K562 (cell line): ENCODE measurements at regions not wholly inside any gene's neighbourhood (a gene's known extent, or its start where the extent isn't known, plus 50 kb on each side); places are given as distances from the start of the nearest gene placed in this dataset.

Source experiments
- CXXC5 ChIP-seq: fragments of 250-450 bp; sonication (Bioruptor Pico); IDR thresholded peaks from 2 replicates; pipeline ENCODE4 v1.8.0; 2022; ENCODE audit warnings: inconsistent platforms, mild to moderate bottlenecking, moderate library complexity
- EWSR1 ChIP-seq: fragments of 450-650 bp; IDR thresholded peaks from 2 replicates; pipeline ENCODE4 v1.6.1; 2018; ENCODE audit warnings: borderline replicate concordance, mild to moderate bottlenecking, low read depth, moderate library complexity; ENCODE audit not compliant: partially characterized antibody
- FOS ChIP-seq: IDR thresholded peaks from 3 replicates; pipeline ENCODE4 v1.6.1; 2011; ENCODE audit not compliant: insufficient read length; ENCODE audit errors: extremely low read depth
- FOXA1 ChIP-seq: fragments of 450-650 bp; IDR thresholded peaks from 2 replicates; pipeline ENCODE4 v1.6.1; 2016; ENCODE audit warnings: mild to moderate bottlenecking, borderline replicate concordance
- HDAC1 ChIP-seq, 2 experiments: fragments of 450-650 bp; IDR thresholded peaks; 2 replicates each; pipeline ENCODE4 v1.6.1; 2016 to 2017; ENCODE audit warnings: inconsistent platforms in 1 of 2, mild to moderate bottlenecking in 1 of 2, moderate library complexity in 1 of 2
- HNRNPL ChIP-seq: fragments of 200-400 bp; formaldehyde crosslinking; IDR thresholded peaks from 2 replicates; pipeline ENCODE4 v1.6.1; 2017; ENCODE audit warnings: low read depth, mild to moderate bottlenecking, low read length
- HOMEZ ChIP-seq: fragments of 250-450 bp; sonication (Bioruptor Pico); IDR thresholded peaks from 2 replicates; pipeline ENCODE4 v1.4.0; 2020; ENCODE audit warnings: mild to moderate bottlenecking, moderate library complexity
- KLF1 ChIP-seq: fragments of 450-650 bp; IDR thresholded peaks from 2 replicates; pipeline ENCODE4 v1.6.1; 2016; ENCODE audit warnings: missing genetic modification characterization, missing compliant biosample characterization
- PHF20 ChIP-seq: fragments of 450-650 bp; IDR thresholded peaks from 2 replicates; pipeline ENCODE4 v1.6.1; 2018; ENCODE audit not compliant: partially characterized antibody
- SETDB1 ChIP-seq: IDR thresholded peaks from one replicate; pipeline ENCODE4 v1.6.1; 2012; ENCODE audit warnings: low read length, control low read depth, inconsistent platforms
- ZBTB40 ChIP-seq, 2 experiments: fragments of 450-650 bp in 1 of 2; sonication (generic) in 1 of 2; formaldehyde crosslinking in 1 of 2; IDR thresholded peaks; 2 replicates each; pipeline versions ENCODE4 v1.7.1 to v1.9.0; 2016 to 2022; ENCODE audit warnings: inconsistent platforms in 1 of 2, mild to moderate bottlenecking in 1 of 2, missing genetic modification reagents in 1 of 2
- ZBTB5 ChIP-seq: fragments of 450-650 bp; IDR thresholded peaks from 2 replicates; pipeline ENCODE4 v1.6.1; 2017; ENCODE audit warnings: antibody characterized with exemption
- ZNF766 ChIP-seq: fragments of 200-800 bp; sonication (Bioruptor generic); conservative IDR thresholded peaks from 2 replicates; pipeline ENCODE4 v1.6.1; 2016; ENCODE audit warnings: missing genetic modification characterization, missing compliant biosample characterization

- TF ChIP-seq ZBTB40 (IDR thresholded peaks at IDR 0.05) (no peak), ZBTB40 (CRISPR knock-in tag; IDR thresholded peaks at IDR 0.05) (no peak), FOXA1 (no peak), HOMEZ (CRISPR knock-in tag) (no peak), HNRNPL (no peak), SETDB1 (no peak), FOS (no peak), HDAC1 (IDR thresholded peaks at IDR 0.05) (no peak), ZNF766 (no peak), KLF1 (tag) (no peak), PHF20 (no peak), CXXC5 (no peak), EWSR1 (no peak), ZBTB5 (no peak)
Measured at GRCh38 chr20:56715309-56715708, 86.2 kb downstream of the TFAP2C start (continued).
